Common myeloid progenitor, CD34-positive (primary cell): ENCODE measurements at regions not wholly inside any gene's neighbourhood (a gene's known extent, or its start where the extent isn't known, plus 50 kb on each side); places are given as distances from the start of the nearest gene placed in this dataset.

Experiments
- CTCF ChIA-PET: fragments of 350-600 bp; sonication (Branson Sonifier 250); formaldehyde crosslinking; loops from one replicate; lab custom pipeline; 2021; ENCODE audit warnings: antibody characterized with exemption; lab: Charles Lee
- POLR2A ChIA-PET: fragments of 350-600 bp; sonication (Branson Sonifier 250); formaldehyde crosslinking; loops from one replicate; lab custom pipeline; 2021; ENCODE audit warnings: antibody characterized with exemption; lab: Charles Lee
- DNase-seq, 3 donors: peaks; one replicate each; pipeline versions ENCODE4 v3.0.0 to v3.0.0-alpha.2; 2013
- H3K27ac ChIP-seq, 2 experiments: 1 replicate in 1 of 2; 2 replicates in 1 of 2; pipeline ENCODE4 v1.7.0; 2013; ENCODE audit warnings: inconsistent platforms in 2 of 2, low read length in 2 of 2, mild to moderate bottlenecking in 2 of 2, low read depth in 1 of 2, moderate library complexity in 1 of 2; ENCODE audit not compliant: severe bottlenecking in 2 of 2, insufficient read depth in 1 of 2, poor library complexity in 1 of 2
- H3K27me3 ChIP-seq, 5 experiments: replicated peaks in 2 of 5; 1 replicate in 3 of 5; 2 replicates in 2 of 5; pipeline versions ENCODE4 v1.6.1 to v1.7.0; 2013; ENCODE audit warnings: low read length in 4 of 5, mild to moderate bottlenecking in 2 of 5, moderate library complexity in 2 of 5, inconsistent platforms in 1 of 5; ENCODE audit not compliant: insufficient read depth in 5 of 5, control insufficient read depth in 4 of 5
- H3K36me3 ChIP-seq, 4 experiments: 1 replicate in 2 of 4; 2 replicates in 2 of 4; pipeline versions ENCODE4 v1.6.1 to v1.7.0; 2013; ENCODE audit warnings: low read length in 3 of 4, control low read depth in 1 of 4, mild to moderate bottlenecking in 1 of 4; ENCODE audit not compliant: control insufficient read depth in 4 of 4, insufficient read depth in 4 of 4
- H3K4me1 ChIP-seq, 4 experiments: 1 replicate in 3 of 4; 2 replicates in 1 of 4; pipeline versions ENCODE4 v1.6.1 to v1.7.1; 2013; ENCODE audit warnings: low read length in 3 of 4, mild to moderate bottlenecking in 3 of 4, control low read depth in 1 of 4, inconsistent platforms in 1 of 4, moderate library complexity in 1 of 4; ENCODE audit not compliant: control insufficient read depth in 4 of 4, insufficient read depth in 4 of 4; ENCODE audit errors: control extremely low read depth in 1 of 4
- H3K4me3 ChIP-seq, 7 experiments: 1 replicate in 4 of 7; 2 replicates in 3 of 7; pipeline versions ENCODE4 v1.5.1 to v1.7.0; 2013; ENCODE audit warnings: mild to moderate bottlenecking in 7 of 7, low read length in 6 of 7, moderate library complexity in 6 of 7, inconsistent platforms in 2 of 7, low read depth in 2 of 7, control low read depth in 1 of 7; ENCODE audit not compliant: insufficient read depth in 4 of 7, control insufficient read depth in 1 of 7; ENCODE audit errors: extremely low read depth in 1 of 7
- H3K9me3 ChIP-seq, 5 experiments: 1 replicate in 4 of 5; 2 replicates in 1 of 5; pipeline versions ENCODE4 v1.6.1 to v1.7.1; 2013; ENCODE audit warnings: low read length in 4 of 5, mild to moderate bottlenecking in 2 of 5, inconsistent platforms in 1 of 5, low read depth in 1 of 5, moderate library complexity in 1 of 5; ENCODE audit not compliant: control insufficient read depth in 4 of 5, insufficient read depth in 2 of 5; ENCODE audit errors: control extremely low read depth in 1 of 5
- WGBS: methylation state at CpG from one replicate; pipeline ENCODE4 v1.1.5; 2013; ENCODE audit not compliant: insufficient coverage; 5-methylcytosine and 5-hydroxymethylcytosine counted together

- Histone ChIP-seq H3K36me3 (no peaks in the 10 kb centered on the region), H3K27me3 (no peaks in the 10 kb centered on the region), H3K9me3 (peaks cover 0 to 2% (median 0%) of the 10 kb centered on the region in 5 experiments), H3K4me3 (no peak overlapping the region), H3K4me1 (no peaks in the 10 kb centered on the region), H3K27ac (no peak overlapping the region)
- no peak for DNase-seq
- CTCF ChIA-PET = no interaction called here
- 100% methylated on average over 2 of the region's 5 CpGs for WGBS
- POLR2A ChIA-PET = no interaction called here
Measured at GRCh38 chr9:82581935-82582334, 481.0 kb downstream of the RASEF start.

- DNase-seq = no peak
- no peaks in the 10 kb centered on the region for H3K27me3 ChIP-seq
- no peaks in the 10 kb centered on the region for H3K36me3 ChIP-seq
- H3K4me3 ChIP-seq = no peak overlapping the region
- WGBS = no CpG with 5 or more reads among the region's 1 CpG
- H3K27ac ChIP-seq = no peak overlapping the region
- ChIA-PET POLR2A (no interaction called here), CTCF (no interaction called here)
- H3K4me1 ChIP-seq = no peaks in the 10 kb centered on the region
- peaks cover 0 to 2% (median 0%) of the 10 kb centered on the region in 5 experiments for H3K9me3 ChIP-seq
Measured at GRCh38 chr9:82582693-82583092, 480.2 kb downstream of the RASEF start.

DNA sequence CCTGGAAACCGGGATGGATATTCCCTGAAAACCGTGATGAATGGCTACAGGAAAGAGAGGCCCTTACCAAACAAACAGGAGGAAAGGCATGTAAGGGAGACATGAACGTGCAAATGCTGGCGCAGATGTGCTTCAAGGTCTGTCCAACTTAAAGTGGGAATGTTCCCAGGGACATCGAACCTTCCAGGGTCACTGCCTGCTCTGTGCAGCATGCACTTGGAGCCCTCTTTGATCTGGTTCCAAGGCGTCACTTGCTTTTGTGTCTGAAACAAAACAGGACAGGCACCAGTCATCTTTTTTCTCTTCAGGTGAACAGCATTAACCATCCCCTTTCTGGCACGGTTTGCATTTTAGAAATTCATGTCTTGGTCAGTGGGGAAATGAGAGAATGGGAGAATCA lies 479.4 kb downstream of the RASEF start:
- peaks cover 0 to 2% (median 0%) of the 10 kb centered on the region in 5 experiments for H3K9me3 ChIP-seq
- no peaks in the 10 kb centered on the region for H3K27me3 ChIP-seq
- H3K4me1 ChIP-seq = no peaks in the 10 kb centered on the region
- no peak overlapping the region for H3K4me3 ChIP-seq
- no peak for DNase-seq
- ChIA-PET CTCF (no interaction called here), POLR2A (no interaction called here)
- H3K27ac ChIP-seq = no peak overlapping the region
- 92% methylated on average over 6 of the region's 7 CpGs for WGBS
- H3K36me3 ChIP-seq = no peaks in the 10 kb centered on the region

DNA sequence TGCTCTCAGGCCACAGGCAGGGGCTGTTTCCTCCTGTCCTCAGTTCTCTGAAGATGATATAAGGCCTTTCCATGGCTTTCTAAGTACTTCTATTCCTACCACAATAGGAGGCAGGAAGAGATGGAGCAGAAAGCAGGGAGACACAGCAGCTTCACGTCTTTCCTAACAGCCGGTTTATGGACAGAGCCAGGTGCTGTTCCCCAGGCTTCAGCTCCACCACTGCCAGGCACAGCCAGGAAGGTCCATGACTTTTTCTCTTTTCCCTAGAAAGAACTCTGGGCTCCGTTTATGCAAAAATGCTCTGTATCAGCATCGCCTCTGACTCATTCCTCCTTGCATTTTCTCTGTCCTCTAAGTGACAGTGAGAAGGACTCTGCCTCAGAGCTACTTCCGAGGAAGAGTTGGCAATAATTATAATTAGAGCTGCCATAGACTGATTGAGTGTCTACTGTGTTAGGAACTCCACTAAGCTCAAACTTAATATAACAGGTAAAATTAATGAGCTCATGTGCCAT lies 478.5 kb downstream of the RASEF start:
- WGBS = 97% methylated on average over 4 of the region's 5 CpGs
- CTCF ChIA-PET = interaction anchor here (0.9 kb wide), 1 partner anchor 13 kb away, joined by 3 read pairs; no protein-coding TSS in a partner anchor
- Histone ChIP-seq H3K36me3 (no peaks in the 10 kb centered on the region), H3K9me3 (no peaks in the 10 kb centered on the region), H3K4me3 (no peak overlapping the region), H3K4me1 (no peaks in the 10 kb centered on the region), H3K27ac (no peak overlapping the region), H3K27me3 (no peaks in the 10 kb centered on the region)
- no peak for DNase-seq
- POLR2A ChIA-PET = no interaction called here

DNA sequence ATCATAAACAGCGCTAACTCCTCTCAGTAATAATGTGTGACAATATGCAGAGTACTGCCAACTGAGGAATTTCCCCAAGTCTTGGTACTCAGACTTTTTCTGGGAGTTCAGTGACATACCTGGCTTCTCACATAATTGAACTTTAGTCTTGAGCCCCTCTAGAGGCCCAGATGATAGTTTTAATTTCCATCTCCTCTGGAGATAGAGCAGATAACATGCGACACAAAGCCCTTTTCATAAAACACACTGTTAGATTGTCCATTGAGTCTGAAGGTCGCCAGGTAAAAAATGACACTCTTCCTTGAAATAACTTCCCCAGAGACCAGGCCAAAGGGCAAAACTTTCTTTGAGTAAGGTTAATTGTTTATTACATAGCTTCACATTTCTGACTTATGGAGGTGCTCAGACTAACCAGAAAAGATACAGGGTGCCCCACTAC lies 476.0 kb downstream of the RASEF start:
- Histone ChIP-seq H3K27ac (no peak overlapping the region), H3K4me3 (no peak overlapping the region), H3K27me3 (no peaks in the 10 kb centered on the region), H3K9me3 (no peaks in the 10 kb centered on the region), H3K4me1 (no peaks in the 10 kb centered on the region), H3K36me3 (no peaks in the 10 kb centered on the region)
- WGBS = 92% methylated on average over 2 of the region's 3 CpGs
- CTCF ChIA-PET = interaction anchor here (1.3 to 1.5 kb wide), 2 partner anchors 18 to 60 kb away, joined by 3 to 5 read pairs; no protein-coding TSS in a partner anchor
- POLR2A ChIA-PET = no interaction called here
- DNase-seq = no peak

- ChIA-PET POLR2A (no interaction called here), CTCF (interaction anchor here (1.0 to 1.3 kb wide), 2 partner anchors 11 to 62 kb away, joined by 3 read pairs; no protein-coding TSS in a partner anchor)
- WGBS = 100% methylated on average over 2 of the region's 6 CpGs
Measured at GRCh38 chr9:82588301-82589180, 474.4 kb downstream of the RASEF start.

DNA sequence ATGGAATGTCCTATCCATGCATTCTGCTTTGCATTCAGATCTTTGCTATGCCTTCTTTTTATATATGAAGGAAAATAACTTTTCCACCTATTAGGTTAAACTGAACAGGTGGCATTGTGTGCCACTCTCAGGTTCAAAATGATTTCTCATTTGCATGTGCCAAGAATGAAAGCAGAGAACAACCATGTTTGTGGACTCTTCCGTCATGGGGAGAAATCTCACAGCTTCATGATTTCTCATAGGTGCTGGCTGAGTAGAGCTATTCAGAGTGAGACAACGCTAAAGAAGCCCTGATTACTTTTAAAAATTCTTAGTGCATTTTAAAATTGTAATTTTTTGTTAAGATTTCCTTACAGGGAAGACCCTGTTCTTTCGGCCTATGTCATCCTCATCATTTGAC lies 472.1 kb downstream of the RASEF start:
- Histone ChIP-seq H3K27me3 (no peaks in the 10 kb centered on the region), H3K9me3 (no peaks in the 10 kb centered on the region), H3K27ac (no peak overlapping the region), H3K4me3 (no peak overlapping the region), H3K36me3 (no peaks in the 10 kb centered on the region), H3K4me1 (peaks cover 1 to 8% (median 5%) of the 10 kb centered on the region in 4 experiments)
- no peak for DNase-seq
- CTCF ChIA-PET = no interaction called here
- 83% methylated on average over 1 of the region's 3 CpGs for WGBS
- POLR2A ChIA-PET = no interaction called here

More at GRCh38 chr9:82588301-82589180, 474.4 kb downstream of the RASEF start:
- no peaks in the 10 kb centered on the region for H3K9me3 ChIP-seq
- no peaks in the 10 kb centered on the region for H3K36me3 ChIP-seq
- no peak overlapping the region for H3K4me3 ChIP-seq
- no peaks in the 10 kb centered on the region for H3K27me3 ChIP-seq
- H3K27ac ChIP-seq = no peak overlapping the region
- peaks cover 0 to 5% (median 3%) of the 10 kb centered on the region in 4 experiments for H3K4me1 ChIP-seq
- no peak for DNase-seq
